Activated T-cell treated with anti-CD3 and anti-CD28 coated beads, Interleukin-2, amount 50 U/mL, for 1 hour (primary cell): ENCODE measurements at regions not wholly inside any gene's neighbourhood (a gene's known extent, or its start where the extent isn't known, plus 50 kb on each side); places are given as distances from the start of the nearest gene placed in this dataset.

Source experiments
- DNase-seq: peaks from one replicate; pipeline ENCODE4 v3.0.0-alpha.2; 2020

DNA sequence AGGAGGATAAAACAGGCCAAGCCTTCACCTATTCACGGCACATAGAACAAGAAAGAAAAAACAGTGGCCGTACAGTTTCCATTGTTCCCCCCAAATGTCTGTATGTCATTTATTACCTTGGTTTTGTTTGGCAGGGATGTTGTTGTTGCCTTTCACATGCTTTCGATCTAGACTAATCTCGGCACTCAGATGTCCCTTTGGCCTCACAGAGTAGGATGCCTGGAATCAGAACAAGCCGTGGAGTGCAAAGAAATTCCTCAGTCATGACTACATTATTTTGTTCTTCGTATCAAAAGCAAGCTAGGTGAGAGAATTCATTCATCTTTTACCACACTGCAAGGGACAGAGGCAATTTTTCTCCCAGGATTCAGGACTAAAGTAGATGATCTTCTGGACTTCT, 106.9 kb downstream of the SMIM20 start:
- DNase-seq: no peak

DNA sequence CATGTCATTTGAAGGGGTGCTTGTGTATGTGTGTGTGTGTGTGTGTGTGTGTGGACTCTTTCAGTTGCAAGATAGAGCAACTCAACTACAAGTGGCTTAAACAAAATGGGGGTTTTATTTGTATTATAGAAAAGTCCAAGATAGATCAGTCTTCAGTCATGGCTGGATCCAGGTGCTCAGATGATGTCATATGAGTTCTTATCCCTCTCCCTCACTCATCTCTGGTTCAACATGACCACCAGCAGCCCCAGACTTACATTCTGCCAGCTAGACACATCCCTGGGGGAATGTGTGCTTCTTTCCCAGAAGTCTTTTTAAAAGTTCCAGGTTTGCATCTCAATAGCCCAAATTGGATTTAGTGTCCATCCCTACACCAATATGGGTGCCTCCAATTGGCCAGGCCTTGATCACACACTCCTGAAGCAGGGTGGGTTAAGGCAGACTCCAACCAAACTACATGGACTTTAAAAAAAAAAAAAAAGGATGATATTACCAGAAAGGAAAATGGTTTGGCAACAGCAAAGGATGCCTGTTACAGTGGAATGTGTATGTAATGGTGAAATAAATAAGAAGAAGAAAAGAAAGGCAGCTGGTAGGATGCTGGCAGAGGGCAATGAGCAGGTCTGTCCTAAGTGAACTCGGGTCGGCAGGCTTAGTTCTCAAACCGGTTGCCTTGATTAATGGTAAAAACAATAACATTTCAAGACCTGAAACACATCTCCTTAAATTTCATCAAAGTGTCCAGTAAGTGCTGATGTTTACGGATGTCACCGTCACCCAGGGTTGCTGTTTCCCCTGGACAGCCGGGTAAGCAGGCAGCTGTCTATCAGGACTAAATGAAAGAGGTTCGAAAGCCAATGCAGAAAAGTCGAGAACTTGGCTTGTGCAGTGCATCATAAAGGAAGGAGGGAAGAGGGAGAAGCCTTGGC, 107.7 kb downstream of the SMIM20 start:
- DNase-seq: no peak

DNA sequence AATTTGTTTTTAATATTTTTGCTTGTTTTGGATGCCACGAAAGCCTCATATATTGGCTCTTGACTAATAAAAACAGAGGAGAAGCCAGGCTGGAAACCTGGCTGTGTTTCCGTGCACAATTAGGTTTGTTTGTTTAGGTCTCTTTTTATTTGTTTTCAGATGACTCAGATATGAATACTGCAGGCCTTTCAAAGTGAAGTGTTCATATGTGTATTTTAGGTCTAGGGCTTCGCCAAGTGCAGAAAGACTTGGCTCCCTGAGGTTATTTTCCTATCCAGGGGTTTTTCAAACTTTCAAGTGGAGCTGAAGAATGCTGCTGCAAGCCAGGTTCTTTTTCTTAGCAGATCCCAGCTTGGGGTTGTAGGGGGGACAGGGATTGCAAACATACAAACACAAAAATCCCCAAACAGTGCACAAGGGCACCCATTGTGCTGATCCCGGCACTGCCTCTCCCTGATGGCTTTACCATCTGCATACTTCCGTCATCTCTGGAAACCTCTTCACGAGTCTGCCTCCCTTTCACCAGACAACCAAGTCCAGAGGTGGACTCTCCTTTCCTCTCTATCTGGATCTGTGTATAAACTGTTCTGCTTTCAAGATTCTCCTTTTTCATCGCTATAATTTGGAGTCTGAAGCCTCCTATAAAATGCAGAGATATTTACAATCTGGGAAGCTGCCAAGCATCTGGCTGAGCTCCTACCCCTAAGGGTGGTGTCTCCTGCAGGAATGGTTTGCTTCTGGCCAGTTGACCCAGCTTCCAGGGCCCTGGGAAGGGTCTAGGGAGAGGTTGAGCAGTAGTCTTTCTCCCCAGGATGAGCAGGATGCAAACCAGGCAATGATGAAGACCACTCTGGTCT, 108.6 kb downstream of the SMIM20 start:
- no peak for DNase-seq

DNA sequence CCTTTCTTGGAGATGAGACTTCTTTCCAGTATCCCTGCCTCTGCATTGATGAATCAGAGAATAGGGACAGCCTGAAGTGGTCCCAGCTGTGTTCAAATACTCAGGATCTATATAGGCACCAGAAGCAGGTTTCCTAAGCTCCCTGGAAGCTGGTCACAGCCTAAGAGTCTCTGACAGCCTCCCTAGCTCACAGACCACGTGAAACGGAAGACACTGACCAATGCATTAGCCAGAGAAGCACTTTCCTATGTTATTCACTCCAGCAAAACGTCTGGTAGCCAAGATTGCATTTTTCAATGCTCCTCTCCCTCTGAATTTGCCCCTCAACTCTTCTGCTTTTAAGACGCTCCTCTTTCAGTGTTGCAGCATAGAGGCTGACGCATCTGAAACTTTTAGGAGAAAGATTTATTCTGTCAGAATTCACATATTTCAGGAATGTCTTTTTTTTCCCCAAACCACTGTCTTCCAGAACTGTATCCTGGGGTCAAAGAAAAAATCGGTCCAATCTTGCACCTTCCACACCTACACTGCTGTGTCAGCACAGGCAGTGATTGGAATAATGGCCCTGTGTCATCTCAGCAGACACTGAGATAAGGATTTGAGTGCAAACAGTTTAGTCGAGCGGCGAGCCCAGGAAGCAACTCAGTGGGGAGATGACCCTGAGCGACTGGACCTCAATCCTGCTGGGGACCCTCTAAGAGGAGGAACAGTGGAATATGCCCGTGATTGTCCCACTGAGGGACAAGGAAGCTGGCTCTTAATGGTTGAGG, 109.4 kb downstream of the SMIM20 start:
- DNase-seq: no peak

DNA sequence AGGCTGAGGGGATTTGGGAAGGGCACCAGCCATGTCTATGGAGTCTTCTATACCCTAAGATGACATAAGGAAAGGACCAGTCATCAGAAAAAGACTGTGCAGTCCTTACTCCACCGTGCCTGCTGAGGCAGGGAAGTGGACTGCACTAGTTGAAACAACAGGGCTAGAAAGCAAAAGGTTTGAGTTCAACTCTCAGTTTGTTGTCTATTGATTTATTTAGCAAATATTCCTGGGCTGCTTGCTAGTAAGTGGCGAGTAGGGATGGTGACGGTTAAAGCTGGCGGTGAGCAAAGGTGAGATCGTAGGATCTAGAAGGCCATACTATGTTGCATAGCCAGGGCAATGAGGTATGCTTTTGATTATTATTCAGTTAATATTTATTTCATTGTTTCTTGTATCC, 110.1 kb downstream of the SMIM20 start:
- no peak for DNase-seq

DNA sequence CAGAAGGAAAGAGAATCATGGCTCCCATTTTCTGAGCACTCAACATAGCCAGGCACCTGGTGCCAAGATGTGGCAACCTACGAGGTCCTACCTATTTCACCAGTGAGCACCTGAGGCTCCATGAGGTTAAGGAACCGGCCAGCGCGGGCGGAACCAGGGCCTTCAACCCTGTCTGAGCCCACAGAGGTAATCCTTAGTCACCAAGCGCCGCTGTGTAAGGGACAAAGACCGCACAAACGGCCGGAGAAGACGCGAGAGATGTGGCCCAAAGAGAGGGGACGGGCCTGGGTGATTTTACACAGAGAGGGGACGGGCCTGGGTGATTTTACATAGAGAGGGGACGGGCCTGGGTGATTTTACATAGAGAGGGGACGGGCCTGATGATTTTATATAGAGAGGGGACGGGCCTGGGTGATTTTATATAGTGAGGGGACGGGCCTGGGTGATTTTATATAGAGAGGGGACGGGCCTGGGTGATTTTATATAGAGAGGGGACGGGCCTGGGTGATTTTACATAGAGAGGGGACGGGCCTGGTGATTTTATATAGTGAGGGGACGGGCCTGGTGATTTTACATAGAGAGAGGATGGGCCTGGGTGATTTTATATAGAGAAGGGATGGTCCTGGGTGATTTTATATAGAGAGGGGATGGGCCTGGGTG, 114.2 kb downstream of the SMIM20 start:
- DNase-seq: no peak

DNA sequence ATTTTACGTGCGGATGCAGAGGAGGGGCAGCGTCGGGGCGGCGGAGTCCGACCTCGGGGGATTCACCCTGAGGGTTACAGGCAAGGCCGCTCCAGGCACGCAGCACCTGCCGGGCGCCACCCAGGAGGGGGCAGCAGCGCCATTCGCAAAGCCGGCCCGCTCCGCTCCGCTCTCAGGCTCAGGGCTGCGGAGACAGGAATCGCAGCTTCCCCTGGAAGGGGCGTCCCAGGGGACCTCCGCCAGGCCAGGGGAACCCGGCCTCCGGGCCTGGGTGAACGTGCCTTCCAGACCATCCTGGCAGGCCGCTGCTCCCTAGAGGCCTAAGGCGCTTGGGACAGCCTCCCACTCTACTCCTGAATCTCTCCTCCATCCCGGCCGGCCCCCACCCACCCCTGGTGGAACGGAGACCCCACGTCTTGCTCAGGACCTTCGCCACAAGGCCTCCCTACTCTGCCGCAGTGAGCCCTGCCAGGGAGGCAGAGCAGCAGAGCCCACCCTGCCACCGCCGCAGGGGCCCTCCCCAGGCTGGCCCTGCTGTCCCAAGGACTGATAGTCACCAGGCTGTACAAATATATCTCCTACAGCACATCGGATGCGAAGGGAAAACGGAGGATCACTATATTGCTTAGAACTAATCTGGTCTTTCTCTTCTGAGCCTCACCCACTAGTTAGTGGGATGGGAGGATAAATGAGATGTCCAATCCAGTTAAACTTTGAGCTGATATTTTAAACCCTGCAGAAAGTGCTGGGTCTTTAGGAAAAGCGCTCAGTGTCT, 115.0 kb downstream of the SMIM20 start:
- peak; percentile 62 for DNase-seq

DNA sequence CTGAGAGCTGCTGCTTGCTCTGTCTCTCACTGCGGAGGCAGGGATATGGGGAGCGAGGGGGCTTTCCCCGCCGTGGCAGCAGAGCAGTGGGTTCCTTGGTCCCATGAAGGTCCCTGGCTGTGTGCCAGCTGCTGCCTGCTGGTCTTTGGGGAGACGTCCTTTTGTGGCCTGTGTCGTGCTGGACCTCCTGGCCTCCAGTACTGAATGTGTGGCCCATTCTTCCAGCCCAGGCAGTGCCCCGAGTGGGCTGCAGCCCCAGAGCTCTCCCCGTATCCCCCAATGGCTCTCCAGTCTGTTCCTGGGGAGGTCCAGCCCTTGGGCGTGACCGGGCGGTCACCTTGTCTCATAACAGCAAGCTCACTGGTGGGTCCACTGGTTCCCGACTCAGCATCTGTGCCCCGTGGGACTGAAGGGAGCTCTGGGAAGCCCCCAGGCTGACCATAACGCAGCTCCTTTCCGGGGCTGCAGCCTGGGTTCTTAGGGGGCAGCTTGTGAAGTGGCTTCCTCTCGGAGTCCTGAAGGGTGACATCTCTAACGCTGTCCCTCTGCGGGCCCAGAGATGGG, 115.6 kb downstream of the SMIM20 start:
- DNase-seq: no peak

DNA sequence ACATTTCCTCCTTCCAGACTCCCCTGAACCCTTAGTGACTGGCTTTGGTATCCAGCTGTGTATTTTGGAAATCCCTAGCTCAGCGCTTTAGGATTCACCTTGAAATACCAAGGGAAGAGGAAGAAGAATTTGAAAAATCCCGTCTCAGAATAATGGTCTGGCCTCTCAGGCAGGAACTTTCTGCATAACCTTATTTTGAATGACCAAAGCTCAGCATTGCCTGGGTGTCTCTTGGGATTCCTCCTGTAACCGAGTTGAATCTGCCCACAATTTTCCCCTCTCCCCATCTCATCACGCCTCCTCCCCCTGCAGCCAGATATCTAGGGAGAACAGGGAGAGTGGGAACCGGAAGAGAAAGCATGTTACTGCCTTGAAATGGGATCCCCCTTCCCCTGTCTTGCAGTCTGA, 116.2 kb downstream of the SMIM20 start:
- no peak for DNase-seq

DNA sequence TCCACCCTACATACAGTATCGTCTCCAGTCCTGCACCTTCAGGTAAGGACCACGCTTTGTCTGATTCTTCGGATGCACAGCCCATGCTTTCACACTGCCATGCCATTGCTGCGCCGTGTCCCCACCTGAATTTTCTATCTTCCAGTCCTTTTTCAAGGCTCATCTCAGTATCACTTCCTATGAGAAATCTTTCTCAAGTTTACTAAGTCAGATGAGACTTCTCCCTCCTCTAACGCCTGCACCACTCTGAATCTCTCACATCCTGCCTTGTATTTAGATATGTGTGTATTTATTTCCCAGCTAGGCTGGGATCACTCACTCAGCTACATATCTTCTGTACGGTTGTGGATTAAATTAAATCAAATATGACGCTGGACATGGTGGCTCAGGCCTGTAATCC, 116.8 kb downstream of the SMIM20 start:
- DNase-seq: no peak

DNA sequence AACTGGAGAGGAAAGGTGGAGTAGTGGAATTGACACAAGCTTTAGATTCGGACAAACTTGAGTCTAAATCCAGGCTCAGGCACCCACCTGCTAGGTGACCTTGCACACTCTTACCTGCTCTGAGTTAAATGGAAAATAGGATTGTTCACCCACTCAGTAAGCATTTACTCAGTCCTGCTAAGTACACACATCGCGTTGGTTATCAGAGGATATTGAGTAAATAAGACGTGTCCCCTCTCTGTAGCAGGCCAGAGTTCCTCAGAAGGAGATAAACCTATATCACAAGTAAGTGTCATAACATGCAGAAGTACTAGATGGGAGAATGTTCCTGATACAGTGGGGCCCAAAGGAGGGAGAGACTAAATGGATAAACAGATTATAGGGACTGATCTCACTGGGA, 117.7 kb downstream of the SMIM20 start:
- DNase-seq: no peak

DNA sequence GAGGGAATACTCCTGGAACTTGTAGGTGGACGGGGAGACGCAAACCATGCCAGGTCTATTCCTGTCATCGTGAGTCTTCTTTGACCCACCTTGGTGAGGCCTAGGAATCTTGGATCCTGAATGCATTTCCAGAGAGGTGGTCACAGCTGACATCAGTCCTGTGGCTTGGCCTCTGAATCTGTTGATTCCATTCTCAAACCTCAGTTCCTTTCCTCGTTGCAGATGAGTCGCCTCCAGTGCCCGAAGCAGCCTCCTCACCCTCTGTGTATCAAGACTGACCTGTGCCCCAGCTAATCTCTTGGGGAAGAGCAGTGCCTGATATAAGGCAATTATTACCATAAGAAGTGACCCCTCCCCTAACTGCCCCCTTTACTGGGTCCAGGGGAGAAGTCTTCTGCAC, 118.1 kb downstream of the SMIM20 start:
- no peak for DNase-seq

DNA sequence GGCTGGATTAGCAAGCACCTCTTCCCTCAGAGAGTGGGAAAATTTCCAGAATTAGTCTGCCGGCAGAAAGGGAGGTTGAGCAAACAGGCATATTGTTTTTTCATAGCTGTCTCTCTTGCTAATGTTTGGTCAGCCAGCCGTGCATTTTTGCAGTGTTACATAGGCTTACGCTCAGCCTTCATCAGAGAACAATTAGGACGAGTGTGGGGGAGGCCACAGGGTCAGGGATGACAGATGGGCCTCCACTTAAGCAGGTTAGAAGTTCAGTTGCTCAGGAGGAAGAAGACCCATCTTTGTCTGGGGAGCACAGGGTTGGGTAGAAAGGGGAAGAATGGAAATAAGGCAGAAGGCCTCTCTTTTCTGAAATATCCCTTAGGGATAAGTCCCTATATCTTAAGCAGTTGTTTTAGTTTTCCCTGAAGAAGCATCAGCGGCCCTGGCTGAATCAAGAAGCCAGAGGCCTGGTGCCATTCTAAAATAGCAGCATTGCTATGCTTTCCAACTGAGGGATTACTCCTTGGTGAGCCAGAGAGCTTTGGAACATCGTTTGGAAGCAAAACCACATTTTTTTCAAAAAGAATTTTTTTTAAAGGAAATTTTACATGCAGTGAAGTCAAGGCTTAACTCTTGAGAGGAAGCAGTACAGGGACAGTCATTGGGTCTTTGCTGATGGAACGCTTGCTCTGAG, 118.8 kb downstream of the SMIM20 start:
- no peak for DNase-seq

DNA sequence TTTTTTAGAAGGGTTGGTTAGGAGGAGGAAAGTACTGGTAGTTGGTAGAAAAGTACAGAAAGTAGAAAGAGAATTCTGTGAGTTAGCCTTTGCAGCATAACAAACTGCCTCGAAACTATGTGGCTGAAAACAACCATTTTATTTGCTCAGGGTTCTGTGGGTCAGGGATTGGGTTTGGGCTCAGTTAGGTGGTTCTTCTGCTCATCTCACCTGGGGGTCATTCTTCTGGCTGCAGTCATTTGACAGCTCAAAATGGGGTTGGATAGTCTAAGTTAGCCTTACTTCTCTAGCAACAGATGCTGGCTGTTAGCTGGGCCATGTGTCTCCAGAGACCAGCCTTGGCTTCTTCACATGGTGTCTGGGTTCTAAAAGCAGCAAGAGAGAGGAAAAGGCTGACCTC, 119.4 kb downstream of the SMIM20 start:
- DNase-seq: no peak

DNA sequence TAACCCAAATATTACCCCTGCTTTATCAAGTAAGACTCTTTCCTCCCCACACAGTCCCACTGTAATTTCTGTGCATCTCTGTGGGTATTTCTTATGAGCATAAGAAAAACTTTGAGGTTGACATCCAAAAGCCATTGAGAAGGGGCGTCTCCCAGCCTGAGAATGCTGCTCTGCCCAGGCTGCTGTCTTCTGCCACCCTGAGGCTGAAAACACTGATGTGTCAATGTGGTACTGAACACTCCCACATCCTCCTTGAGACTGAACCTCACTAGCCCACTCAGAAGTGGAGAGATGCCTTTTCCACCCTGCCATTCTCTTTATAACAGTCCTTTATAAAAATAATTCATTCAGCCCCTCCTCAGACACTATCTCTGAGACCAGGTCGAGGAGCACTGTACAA, 120.8 kb downstream of the SMIM20 start:
- DNase-seq: no peak

DNA sequence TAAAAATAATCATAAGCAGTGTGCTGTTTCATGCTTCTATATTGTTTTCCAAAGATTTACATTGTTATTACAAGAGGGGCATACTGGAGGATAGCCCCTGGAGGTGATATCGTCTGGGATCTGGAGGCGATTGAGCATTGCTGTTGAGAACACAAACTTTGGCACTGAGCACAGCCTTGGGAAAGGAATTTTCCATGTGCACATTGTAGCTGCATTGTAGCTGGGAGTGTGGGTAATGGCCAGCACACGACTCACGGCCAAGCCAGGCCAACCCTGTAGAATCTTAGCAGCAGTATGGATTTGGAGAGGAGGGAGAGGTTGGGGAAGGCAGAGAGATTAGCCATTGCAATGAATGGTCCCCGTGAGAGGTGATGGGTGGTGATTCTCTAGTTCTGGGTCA, 121.9 kb downstream of the SMIM20 start:
- no peak for DNase-seq

DNA sequence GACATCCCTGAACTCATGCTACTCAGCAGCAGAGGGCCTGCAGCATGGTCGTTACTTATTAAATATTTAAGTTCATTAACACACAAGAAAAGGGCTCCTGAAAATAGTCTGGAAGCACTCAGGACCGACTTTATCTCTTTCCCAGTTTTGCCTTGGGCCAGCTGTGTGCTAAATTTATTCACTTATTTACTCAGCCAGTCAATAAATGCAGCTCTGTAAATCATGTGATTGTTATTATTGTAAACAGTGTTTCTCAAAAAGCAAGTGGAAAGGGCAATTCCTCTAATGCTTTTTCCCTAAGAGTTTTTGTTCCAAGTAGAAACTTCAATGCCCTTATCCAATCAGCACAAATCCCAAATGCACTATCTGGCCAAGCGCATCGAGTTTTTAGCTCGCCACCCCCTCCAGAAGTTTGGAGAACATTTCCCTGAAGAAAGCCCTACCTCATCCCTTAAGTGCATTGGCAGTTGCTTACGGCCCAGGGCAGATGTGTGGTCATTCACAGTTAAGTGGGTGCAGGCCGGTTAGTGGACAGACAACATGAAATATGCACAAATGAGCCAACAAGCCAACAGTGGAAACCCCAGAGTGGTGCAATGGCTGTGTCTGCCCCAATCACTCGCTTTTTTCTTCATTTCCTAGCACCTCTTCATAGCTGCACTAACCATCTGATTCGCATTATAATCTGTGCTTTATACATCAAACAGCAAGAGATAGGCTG, 125.8 kb downstream of the SMIM20 start:
- no peak for DNase-seq

DNA sequence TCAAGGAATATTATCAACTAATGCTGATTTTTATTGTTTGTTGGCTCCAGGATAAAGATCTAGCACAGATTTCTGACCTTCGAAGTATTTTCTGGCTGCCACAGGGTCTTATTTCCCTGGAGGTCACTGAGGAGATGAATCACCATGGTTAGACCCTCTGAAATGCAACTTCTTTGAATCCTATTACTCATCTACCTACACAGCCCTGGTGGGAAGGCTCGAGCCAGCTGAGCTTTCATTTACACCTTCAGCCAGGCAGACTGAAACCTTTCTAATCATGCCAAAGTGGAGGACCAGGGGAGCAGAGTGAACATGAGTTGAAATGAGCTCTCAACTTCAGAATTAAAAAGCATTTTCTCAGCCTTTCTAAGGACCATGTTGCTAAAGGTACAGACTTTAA, 130.5 kb downstream of the SMIM20 start:
- no peak for DNase-seq

DNA sequence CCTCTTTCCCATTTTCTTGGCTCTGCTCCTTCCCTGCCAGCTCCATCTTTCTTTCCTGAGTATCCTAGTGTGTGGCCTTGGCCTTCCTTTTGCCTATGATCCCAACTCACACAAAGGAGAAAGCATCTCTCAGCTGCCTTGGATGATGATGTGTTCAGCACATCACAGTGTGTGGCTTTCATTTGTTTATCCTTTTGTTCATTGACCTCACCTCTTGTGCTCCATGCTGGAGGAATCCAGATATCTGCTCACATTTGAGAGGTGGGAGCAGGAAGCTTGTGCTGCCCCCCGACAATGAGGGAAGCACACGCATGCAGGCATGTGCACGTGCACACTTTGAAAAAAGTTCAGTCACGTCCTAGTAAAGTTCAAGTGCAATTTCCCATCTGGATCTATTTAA, 131.0 kb downstream of the SMIM20 start:
- no peak for DNase-seq

DNA sequence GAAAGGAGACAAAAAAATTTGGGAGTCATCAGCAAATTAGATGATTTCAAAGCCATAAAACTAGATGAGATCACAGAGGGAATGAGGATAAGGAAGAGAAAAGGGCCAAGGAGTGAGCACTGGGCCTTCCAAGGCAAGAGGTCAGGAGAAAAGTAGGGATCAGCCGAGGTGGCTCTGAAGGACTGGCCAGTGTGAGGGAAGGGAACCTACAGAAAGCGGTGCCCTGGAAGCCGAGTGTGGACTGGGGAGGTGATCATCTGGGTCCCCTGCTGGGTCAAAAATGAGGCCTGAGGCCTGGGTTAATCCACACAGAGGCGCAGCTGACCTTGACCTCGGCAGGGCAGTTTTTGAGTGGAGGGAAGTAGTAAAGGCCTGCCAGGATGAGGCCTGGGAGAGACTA, 133.8 kb downstream of the SMIM20 start:
- no peak for DNase-seq
